Left ventricle myocardium inferior (tissue), 1 donor: ENCODE measurements at regions not wholly inside any gene's neighbourhood (a gene's known extent, or its start where the extent isn't known, plus 50 kb on each side); places are given as distances from the start of the nearest gene placed in this dataset.

Source experiments
- DNase-seq: peaks from one replicate; pipeline ENCODE4 v3.0.0-alpha.2; 2020
- H3K27ac ChIP-seq: fragments of 200-600 bp; replicated peaks from 2 replicates; pipeline ENCODE4 v1.8.0; 2021
- H3K27me3 ChIP-seq: fragments of 200-600 bp; 2 replicates; pipeline ENCODE4 v1.8.0; 2021; ENCODE audit warnings: low read depth
- H3K36me3 ChIP-seq: fragments of 200-600 bp; 2 replicates; pipeline ENCODE4 v1.8.0; 2021
- H3K4me1 ChIP-seq: fragments of 200-600 bp; 2 replicates; pipeline ENCODE4 v1.8.0; 2021
- H3K4me3 ChIP-seq: fragments of 200-600 bp; 2 replicates; pipeline ENCODE4 v1.8.0; 2021; ENCODE audit warnings: mild to moderate bottlenecking, moderate library complexity
- H3K9me3 ChIP-seq: fragments of 200-600 bp; replicated peaks from 2 replicates; pipeline ENCODE4 v1.8.0; 2021
- CTCF ChIP-seq: fragments of 200-600 bp; IDR thresholded peaks from 2 replicates; pipeline ENCODE4 v1.8.0; 2021; ENCODE audit warnings: antibody characterized with exemption, mild to moderate bottlenecking, borderline replicate concordance
- intact Hi-C: fragments of 100-400 bp; cut with micrococcal nuclease; formaldehyde crosslinking; loops from one replicate; pipeline ENCODE4 v1.11.0; 2022
- donor health status: DM: no; HTN: yes; CAD: no; lungs with severe emphysema.

- no peak for DNase-seq
- Histone ChIP-seq H3K36me3 (no peaks in the 10 kb centered on the region), H3K4me3 (no peak overlapping the region), H3K9me3 (no peaks in the 10 kb centered on the region), H3K4me1 (peaks cover 2% of the 10 kb centered on the region), H3K27ac (no peak overlapping the region), H3K27me3 (no peaks in the 10 kb centered on the region)
- no peak for TF ChIP-seq CTCF
- intact Hi-C loops, result no loop called here
These were observed 164.2 kb downstream of the PDGFRA start for GRCh38 chr4:54393243-54393642.

- no peak for TF ChIP-seq CTCF
- H3K4me3 ChIP-seq, result no peak overlapping the region
- no peak for DNase-seq
- H3K27me3 ChIP-seq, result no peaks in the 10 kb centered on the region
- H3K4me1 ChIP-seq, result peaks cover 6% of the 10 kb centered on the region
- H3K36me3 ChIP-seq, result no peaks in the 10 kb centered on the region
- H3K9me3 ChIP-seq, result no peaks in the 10 kb centered on the region
- H3K27ac ChIP-seq, result no peak overlapping the region
- intact Hi-C loops, result no loop called here
These were observed 166.0 kb downstream of the PDGFRA start for GRCh38 chr4:54395013-54395527.

- no peaks in the 10 kb centered on the region for H3K36me3 ChIP-seq
- peaks cover 12% of the 10 kb centered on the region for H3K4me1 ChIP-seq
- H3K27me3 ChIP-seq, result no peaks in the 10 kb centered on the region
- intact Hi-C loops, result no loop called here
- no peak for DNase-seq
- H3K4me3 ChIP-seq, result no peak overlapping the region
- no peak overlapping the region for H3K27ac ChIP-seq
- no peak for TF ChIP-seq CTCF
- no peaks in the 10 kb centered on the region for H3K9me3 ChIP-seq
These were observed 171.1 kb downstream of the PDGFRA start for GRCh38 chr4:54400188-54400587.

GRCh38 chr4:54400802-54401201 lies 171.7 kb downstream of the PDGFRA start:
- Histone ChIP-seq H3K27me3 (no peaks in the 10 kb centered on the region), H3K36me3 (no peaks in the 10 kb centered on the region), H3K4me1 (peaks cover 12% of the 10 kb centered on the region), H3K27ac (no peak overlapping the region), H3K4me3 (no peak overlapping the region), H3K9me3 (no peaks in the 10 kb centered on the region)
- DNase-seq, result no peak
- TF ChIP-seq CTCF, result no peak
- intact Hi-C loops, result no loop called here

- Histone ChIP-seq H3K9me3 (no peaks in the 10 kb centered on the region), H3K4me1 (peaks cover 20% of the 10 kb centered on the region), H3K27ac (no peak overlapping the region), H3K4me3 (no peak overlapping the region), H3K36me3 (no peaks in the 10 kb centered on the region), H3K27me3 (no peaks in the 10 kb centered on the region)
- DNase-seq, result no peak
- intact Hi-C loops, result no loop called here
- no peak for TF ChIP-seq CTCF
These were observed 173.9 kb downstream of the PDGFRA start for GRCh38 chr4:54402880-54403480.
